ENCODE measurements at regions not wholly inside any gene's neighbourhood (a gene's known extent, or its start where the extent isn't known, plus 50 kb on each side); places are given as distances from the start of the nearest gene placed in this dataset.

DNA sequence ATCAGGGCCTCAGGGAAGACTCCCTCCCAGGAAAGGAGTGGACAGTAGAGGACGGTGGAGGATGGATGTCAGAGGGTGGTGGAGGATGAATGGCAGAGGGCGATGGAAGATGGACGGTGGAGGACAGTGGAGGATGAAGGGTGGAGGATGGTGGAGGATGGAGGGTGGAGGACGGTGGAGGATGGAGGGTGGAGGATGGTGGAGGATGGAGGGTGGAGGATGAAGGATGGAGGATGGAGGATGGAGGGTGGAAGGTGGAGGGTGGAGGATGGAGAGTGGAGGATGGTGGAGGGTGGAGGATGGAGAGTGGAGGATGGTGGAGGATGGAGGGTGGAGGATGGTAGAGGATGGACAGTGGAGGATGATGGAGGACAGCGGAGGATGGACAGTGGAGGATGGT, 95.9 kb downstream of the LRRC74A start:
- TF ChIP-seq, protein P1, sequence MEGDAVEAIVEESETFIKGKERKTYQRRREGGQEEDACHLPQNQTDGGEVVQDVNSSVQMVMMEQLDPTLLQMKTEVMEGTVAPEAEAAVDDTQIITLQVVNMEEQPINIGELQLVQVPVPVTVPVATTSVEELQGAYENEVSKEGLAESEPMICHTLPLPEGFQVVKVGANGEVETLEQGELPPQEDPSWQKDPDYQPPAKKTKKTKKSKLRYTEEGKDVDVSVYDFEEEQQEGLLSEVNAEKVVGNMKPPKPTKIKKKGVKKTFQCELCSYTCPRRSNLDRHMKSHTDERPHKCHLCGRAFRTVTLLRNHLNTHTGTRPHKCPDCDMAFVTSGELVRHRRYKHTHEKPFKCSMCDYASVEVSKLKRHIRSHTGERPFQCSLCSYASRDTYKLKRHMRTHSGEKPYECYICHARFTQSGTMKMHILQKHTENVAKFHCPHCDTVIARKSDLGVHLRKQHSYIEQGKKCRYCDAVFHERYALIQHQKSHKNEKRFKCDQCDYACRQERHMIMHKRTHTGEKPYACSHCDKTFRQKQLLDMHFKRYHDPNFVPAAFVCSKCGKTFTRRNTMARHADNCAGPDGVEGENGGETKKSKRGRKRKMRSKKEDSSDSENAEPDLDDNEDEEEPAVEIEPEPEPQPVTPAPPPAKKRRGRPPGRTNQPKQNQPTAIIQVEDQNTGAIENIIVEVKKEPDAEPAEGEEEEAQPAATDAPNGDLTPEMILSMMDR (IDR thresholded peaks at IDR 0.05) = no peak
- no peak for TF ChIP-seq ZFX (IDR thresholded peaks at IDR 0.05; ENCODE audit: borderline replicate concordance)
